ENCODE measurements at regions not wholly inside any gene's neighbourhood (a gene's known extent, or its start where the extent isn't known, plus 50 kb on each side); places are given as distances from the start of the nearest gene placed in this dataset.
A peak's percentile ranks its signal among the peaks of the same experiment; 100 is the strongest.
"Not testable (repeated sequence)": the region's sequence is repeated elsewhere in the genome, so short reads cannot be mapped to it uniquely, and the experiment has no call there.

- no peaks in the 10 kb centered on the region for H3K9me3 ChIP-seq (replicated peaks; ENCODE audit: control insufficient read depth, insufficient read depth, low read length)
- DNase-seq (ENCODE audit: low read depth, low spot score) (peak; percentile 93), FAIRE-seq (peak; percentile 70)
- H3K9ac ChIP-seq (replicated peaks; ENCODE audit: extremely low read depth, insufficient read depth, low read length), result peak overlapping the region; percentile 93
- TF ChIP-seq CTCF (IDR thresholded peaks at IDR 0.05; ENCODE audit: extremely low read depth in 1 of 2, insufficient read depth in 1 of 2, low read depth in 1 of 2, low read length in 2 of 2) (peak; percentile 10 to 52), POLR2A (IDR thresholded peaks at IDR 0.05; ENCODE audit: low read depth, low read length) (peak; percentile 98), MYC (IDR thresholded peaks at IDR 0.05; ENCODE audit: low read depth, low read length) (peak; percentile 72), MAX (IDR thresholded peaks at IDR 0.05; ENCODE audit: insufficient read depth, insufficient read length) (peak; percentile 79), FOS (IDR thresholded peaks at IDR 0.05; ENCODE audit: borderline replicate concordance, insufficient read depth, low read length) (no peak), POLR2AphosphoS5 (IDR thresholded peaks at IDR 0.05; ENCODE audit: insufficient read depth, low read depth, low read length) (peak; percentile 99)
- ChIA-PET POLR2A (interaction anchor here (0.7 to 2.0 kb wide), 4 partner anchors 8 to 14 kb away, joined by 4 to 11 read pairs (median 7); no protein-coding TSS in a partner anchor), CTCF (interaction anchor here (1.1 to 5.5 kb wide), 5 partner anchors 9 to 269 kb away, joined by 4 to 58 read pairs (median 13); partner anchors contain the start of gene MZT2A)
- H3K79me2 ChIP-seq (ENCODE audit: control insufficient read depth, insufficient read depth, low read length), result peaks cover 49% of the 10 kb centered on the region
- H3K4me3 ChIP-seq (replicated peaks in 1 of 3; ENCODE audit: insufficient read depth in 1 of 3, low read depth in 1 of 3, low read length in 3 of 3), result peak overlapping the region; percentile 57 to 85 (median 81)
- intact Hi-C loops (cut with micrococcal nuclease) (loop anchor here (2.0 kb wide), 1 partner anchor 14 kb away; no protein-coding TSS in a partner anchor), dilution Hi-C loops (cut with MboI; ENCODE audit: extremely low pct_ligation_motif_present, low sequenced_read_pairs) (no loop called here)
- H3K4me2 ChIP-seq (ENCODE audit: insufficient read depth, low read length), result peak overlapping the region; percentile 97
- no peaks in the 10 kb centered on the region for H3K27me3 ChIP-seq (ENCODE audit: control insufficient read depth in 2 of 2, insufficient read depth in 2 of 2, low read length in 2 of 2)
- peak overlapping the region; percentile 91 for H3K27ac ChIP-seq (ENCODE audit: insufficient read depth, low read depth, low read length)
- TSS peak; percentile 17 for BruUV-seq (replicated peaks)
- H4K20me1 ChIP-seq (replicated peaks; ENCODE audit: control insufficient read depth, extremely low read depth, insufficient read depth, low read length), result no peaks in the 10 kb centered on the region
- H3K36me3 ChIP-seq (ENCODE audit: control insufficient read depth in 2 of 2, extremely low read depth in 1 of 2, insufficient read depth in 2 of 2, low read length in 2 of 2), result peaks cover 3 to 11% of the 10 kb centered on the region in 2 experiments
- H3K9me1 ChIP-seq (replicated peaks; ENCODE audit: control insufficient read depth, extremely low read depth, insufficient read depth, low read length), result no peaks in the 10 kb centered on the region
- peak overlapping the region; percentile 66 for H2AFZ ChIP-seq (ENCODE audit: low read depth, low read length)
- H3K4me1 ChIP-seq (ENCODE audit: control insufficient read depth, extremely low read depth, insufficient read depth, low read length), result peaks cover 21% of the 10 kb centered on the region
These were observed 154.6 kb downstream of the CCDC74A start for GRCh38 chr2:131682122-131682944.

DNA sequence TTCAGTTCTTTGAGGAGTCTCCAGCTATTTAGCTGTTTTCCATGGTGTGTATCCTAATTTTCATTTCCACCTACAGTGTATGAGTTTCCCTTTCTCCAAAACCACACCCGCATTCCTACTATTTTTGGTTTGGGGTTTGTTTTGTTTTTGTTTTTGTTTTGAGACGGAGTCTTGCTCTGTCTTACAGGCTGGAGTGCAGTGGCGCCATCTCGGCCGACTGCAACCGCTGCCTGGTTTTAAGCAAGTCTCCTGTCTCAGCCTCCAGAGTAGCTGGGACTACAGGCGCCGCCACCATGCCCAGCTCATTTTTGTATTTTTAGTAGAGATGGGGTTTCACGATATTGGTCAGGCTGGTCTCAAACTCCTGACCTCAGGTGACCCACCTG, 155.2 kb downstream of the CCDC74A start:
- H3K27me3 ChIP-seq (ENCODE audit: control insufficient read depth in 2 of 2, insufficient read depth in 2 of 2, low read length in 2 of 2); dilution Hi-C loops (cut with MboI; ENCODE audit: extremely low pct_ligation_motif_present, low sequenced_read_pairs); FAIRE-seq; H4K20me1 ChIP-seq (replicated peaks; ENCODE audit: control insufficient read depth, extremely low read depth, insufficient read depth, low read length); H3K9me1 ChIP-seq (replicated peaks; ENCODE audit: control insufficient read depth, extremely low read depth, insufficient read depth, low read length); H3K9me3 ChIP-seq (replicated peaks; ENCODE audit: control insufficient read depth, insufficient read depth, low read length); BruUV-seq (replicated peaks); H2AFZ ChIP-seq (ENCODE audit: low read depth, low read length): not testable (repeated sequence)
- peak overlapping the region; percentile 57 to 85 (median 81) for H3K4me3 ChIP-seq (replicated peaks in 1 of 3; ENCODE audit: insufficient read depth in 1 of 3, low read depth in 1 of 3, low read length in 3 of 3)
- peak; percentile 51 for DNase-seq (ENCODE audit: low read depth, low spot score)
- peak overlapping the region; percentile 93 for H3K9ac ChIP-seq (replicated peaks; ENCODE audit: extremely low read depth, insufficient read depth, low read length)
- peaks cover 3 to 12% of the 10 kb centered on the region in 2 experiments for H3K36me3 ChIP-seq (ENCODE audit: control insufficient read depth in 2 of 2, extremely low read depth in 1 of 2, insufficient read depth in 2 of 2, low read length in 2 of 2)
- peak overlapping the region; percentile 97 for H3K4me2 ChIP-seq (ENCODE audit: insufficient read depth, low read length)
- peaks cover 55% of the 10 kb centered on the region for H3K79me2 ChIP-seq (ENCODE audit: control insufficient read depth, insufficient read depth, low read length)
- POLR2A ChIA-PET, result interaction anchor here (2.0 kb wide), 1 partner anchor 9 kb away, joined by 11 read pairs; no protein-coding TSS in a partner anchor
- CTCF ChIA-PET, result interaction anchor here (1.5 to 5.5 kb wide), 3 partner anchors 8 to 190 kb away, joined by 6 to 58 read pairs (median 13); partner anchors contain the start of gene MZT2A
- peak overlapping the region; percentile 91 for H3K27ac ChIP-seq (ENCODE audit: insufficient read depth, low read depth, low read length)
- intact Hi-C loops (cut with micrococcal nuclease), result loop anchor here (2.0 kb wide), 1 partner anchor 14 kb away; no protein-coding TSS in a partner anchor
- H3K4me1 ChIP-seq (ENCODE audit: control insufficient read depth, extremely low read depth, insufficient read depth, low read length), result peaks cover 21% of the 10 kb centered on the region
